Hepatocyte (in vitro differentiated cells): ENCODE measurements at regions not wholly inside any gene's neighbourhood (a gene's known extent, or its start where the extent isn't known, plus 50 kb on each side); places are given as distances from the start of the nearest gene placed in this dataset.

ENCODE experiments used
- CTCF ChIP-seq: fragments of 200-600 bp; sonication (generic); IDR thresholded peaks from 2 replicates; pipeline ENCODE4 v1.5.1; 2016; ENCODE audit warnings: antibody characterized with exemption, mild to moderate bottlenecking; ENCODE audit not compliant: poor library complexity
- EZH2 ChIP-seq: fragments of 200-600 bp; sonication (generic); IDR thresholded peaks from 2 replicates; pipeline ENCODE4 v1.6.1; 2016; ENCODE audit warnings: antibody characterized with exemption, mild to moderate bottlenecking, borderline replicate concordance
- EZH2phosphoT487 ChIP-seq: fragments of 200-600 bp; sonication (generic); IDR thresholded peaks from one replicate; pipeline ENCODE4 v1.6.1; 2018; ENCODE audit warnings: antibody characterized with exemption, mild to moderate bottlenecking, low read depth, moderate library complexity; ENCODE audit not compliant: unreplicated experiment, severe bottlenecking

DNA sequence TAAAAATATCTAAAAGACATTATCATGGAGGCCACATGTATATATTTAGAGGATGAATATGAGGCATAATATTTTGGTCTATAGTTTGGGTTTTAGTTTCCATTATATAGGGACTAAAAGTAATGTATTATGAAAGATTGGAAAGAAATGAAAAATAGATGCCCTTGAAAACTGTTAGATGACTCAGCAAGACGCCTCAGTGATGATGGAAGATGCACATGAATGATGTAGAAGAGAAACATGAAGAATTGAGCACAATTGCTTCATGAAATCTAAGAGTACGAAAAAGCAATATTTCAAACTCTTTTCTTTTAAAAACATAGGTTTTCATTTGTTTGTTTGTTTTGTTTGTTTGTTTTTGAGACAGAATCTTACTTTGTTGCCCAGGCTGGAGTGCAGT, 89.8 kb downstream of the ARL4A start:
- TF ChIP-seq EZH2 (no peak), CTCF (no peak), EZH2phosphoT487 (no peak)
